Panc1 (cell line): ENCODE measurements at regions not wholly inside any gene's neighbourhood (a gene's known extent, or its start where the extent isn't known, plus 50 kb on each side); places are given as distances from the start of the nearest gene placed in this dataset.

Experiments used
- ATAC-seq: fragments of 200-7000 bp; cut with Tn5 transposase; 2 replicates; pipeline ENCODE4 v1.9.1; 2020; ENCODE audit warnings: mild to moderate bottlenecking, moderate library complexity
- BruUV-seq: library from RNA; stranded (reverse); fragments of 400-500 nt; replicated peaks from 2 replicates; lab custom pipeline; 2021; lab: Mats Ljungman, UMichigan
- CTCF ChIA-PET: fragments of 300-600 bp; sonication (Branson Sonifier 250); formaldehyde crosslinking; loops from one replicate; lab custom pipeline; 2022; ENCODE audit warnings: antibody characterized with exemption; lab: Charles Lee
- POLR2A ChIA-PET: fragments of 300-600 bp; sonication (Branson Sonifier 250); formaldehyde crosslinking; loops from one replicate; lab custom pipeline; 2022; ENCODE audit warnings: antibody characterized with exemption; lab: Charles Lee
- DNase-seq: peaks from one replicate; pipeline ENCODE4 v3.0.0-alpha.2; 2010; ENCODE audit warnings: low read depth, low spot score
- H3K27ac ChIP-seq: 2 replicates; pipeline ENCODE4 v1.5.1; 2011; ENCODE audit warnings: mild to moderate bottlenecking, low read length, inconsistent platforms
- H3K27me3 ChIP-seq: fragments of 200-500 bp; sonication (Bioruptor generic); 2 replicates; pipeline ENCODE4 v1.6.0; 2014; ENCODE audit warnings: low read length, inconsistent platforms; ENCODE audit not compliant: control insufficient read depth, insufficient read depth
- H3K36me3 ChIP-seq: fragments of 200-500 bp; sonication (Bioruptor generic); 2 replicates; pipeline ENCODE4 v1.5.1; 2014; ENCODE audit warnings: inconsistent platforms, mild to moderate bottlenecking, low read length, moderate library complexity; ENCODE audit not compliant: control insufficient read depth, insufficient read depth
- H3K4me1 ChIP-seq: 2 replicates; pipeline ENCODE4 v1.5.1; 2011; ENCODE audit warnings: inconsistent platforms, mild to moderate bottlenecking, low read length, moderate library complexity; ENCODE audit not compliant: control insufficient read depth, insufficient read depth
- H3K4me3 ChIP-seq, 2 experiments: 2 replicates each; pipeline ENCODE4 v1.5.1; 2011 to 2012; ENCODE audit warnings: low read depth in 2 of 2, low read length in 2 of 2, mild to moderate bottlenecking in 2 of 2, inconsistent platforms in 1 of 2, moderate library complexity in 1 of 2
- H3K9me3 ChIP-seq: fragments of 200-500 bp; sonication (Bioruptor generic); 2 replicates; pipeline ENCODE4 v1.5.1; 2014; ENCODE audit warnings: low read depth, mild to moderate bottlenecking, inconsistent platforms, low read length, moderate library complexity; ENCODE audit not compliant: control insufficient read depth, insufficient read depth
- CTCF ChIP-seq: fragments of 450-650 bp; IDR thresholded peaks from 2 replicates; pipeline ENCODE4 v1.5.1; 2017; ENCODE audit warnings: mild to moderate bottlenecking
- POLR2AphosphoS5 ChIP-seq: IDR thresholded peaks from 2 replicates; pipeline ENCODE4 v1.6.1; 2012; ENCODE audit warnings: mild to moderate bottlenecking, low read depth, low read length, moderate library complexity
- REST ChIP-seq, 2 experiments: IDR thresholded peaks; 2 replicates each; pipeline ENCODE4 v1.6.1; 2011 to 2012; ENCODE audit warnings: low read depth in 2 of 2, control low read depth in 1 of 2, low read length in 1 of 2, mild to moderate bottlenecking in 1 of 2, moderate library complexity in 1 of 2; ENCODE audit not compliant: insufficient read depth in 1 of 2
- SIN3A ChIP-seq: IDR thresholded peaks from 2 replicates; pipeline ENCODE4 v1.6.1; 2012; ENCODE audit warnings: low read depth, mild to moderate bottlenecking, low read length, moderate library complexity, borderline replicate concordance; ENCODE audit not compliant: insufficient read depth
- TCF7L2 ChIP-seq: IDR thresholded peaks from 2 replicates; pipeline ENCODE4 v1.6.1; 2011; ENCODE audit warnings: mild to moderate bottlenecking, low read depth, low read length, inconsistent platforms
- in situ Hi-C: cut with HindIII; loops from 2 replicates; pipeline ENCODE4 v1.10.0; 2016; ENCODE audit warnings: low sequenced_read_pairs, low pct_unique_long_range_greater_than_20kb
- intact Hi-C: fragments of 100-400 bp; cut with micrococcal nuclease; formaldehyde crosslinking; loops from one replicate; pipeline ENCODE4 v1.10.0; 2022; ENCODE audit not compliant: unreplicated experiment

- DNase-seq (no peak), ATAC-seq (no peak)
- no peak for TF ChIP-seq POLR2AphosphoS5
- TF ChIP-seq CTCF: no peak
- no peak for TF ChIP-seq TCF7L2
- no peak for TF ChIP-seq SIN3A
- TF ChIP-seq REST (IDR thresholded peaks at IDR 0.05; ENCODE audit: insufficient read depth in 1 of 2, low read depth in 2 of 2, low read length in 1 of 2): no peak
- CTCF ChIA-PET: no interaction called here
- in situ Hi-C loops (no loop called here), intact Hi-C loops (no loop called here)
- POLR2A ChIA-PET: no interaction called here
- no peak overlapping the region for H3K4me3 ChIP-seq
- H3K9me3 ChIP-seq: no peaks in the 10 kb centered on the region
- H3K4me1 ChIP-seq: no peaks in the 10 kb centered on the region
- peaks cover 24% of the 10 kb centered on the region for H3K27me3 ChIP-seq
- no peak overlapping the region for H3K27ac ChIP-seq
- no TSS peak for BruUV-seq
- H3K36me3 ChIP-seq: no peaks in the 10 kb centered on the region
Observed at GRCh38 chr2:239780236-239780994, 244.7 kb downstream of the NDUFA10 start.

GRCh38 chr2:239779584-239779983, 245.6 kb downstream of the NDUFA10 start:
- DNase-seq: no peak
- TF ChIP-seq POLR2AphosphoS5: no peak
- no peak for TF ChIP-seq CTCF
- no peak for TF ChIP-seq REST (IDR thresholded peaks at IDR 0.05; ENCODE audit: insufficient read depth in 1 of 2, low read depth in 2 of 2, low read length in 1 of 2)
- TF ChIP-seq TCF7L2: no peak
- no peak for TF ChIP-seq SIN3A
- Histone ChIP-seq H3K27me3 (peaks cover 18% of the 10 kb centered on the region), H3K4me1 (no peaks in the 10 kb centered on the region), H3K9me3 (no peaks in the 10 kb centered on the region), H3K36me3 (no peaks in the 10 kb centered on the region), H3K27ac (no peak overlapping the region), H3K4me3 (no peak overlapping the region)
- ChIA-PET POLR2A (no interaction called here), CTCF (no interaction called here)
- intact Hi-C loops (no loop called here), in situ Hi-C loops (no loop called here)
- ATAC-seq: no peak
- BruUV-seq: no TSS peak
